Transverse colon (tissue), 3 donors: ENCODE measurements at regions not wholly inside any gene's neighbourhood (a gene's known extent, or its start where the extent isn't known, plus 50 kb on each side); places are given as distances from the start of the nearest gene placed in this dataset.

ENCODE experiments used
- CTCF ChIP-seq, 5 experiments: fragments of 200-600 bp in 3 of 5; fragments of 450-650 bp in 2 of 5; sonication (generic) in 3 of 5; IDR thresholded peaks; 1 replicate in 2 of 5; 2 replicates in 3 of 5; pipeline ENCODE4 v1.5.1; 2016 to 2017; ENCODE audit warnings: antibody characterized with exemption in 5 of 5, inconsistent platforms in 3 of 5, mild to moderate bottlenecking in 2 of 5, moderate library complexity in 1 of 5
- EP300 ChIP-seq: sonication (generic); formaldehyde crosslinking; IDR thresholded peaks from one replicate; pipeline ENCODE4 v1.6.1; 2017; ENCODE audit warnings: antibody characterized with exemption, low read depth
- POLR2A ChIP-seq: fragments of 450-650 bp; IDR thresholded peaks from one replicate; pipeline ENCODE4 v1.6.1; 2016; ENCODE audit warnings: antibody characterized with exemption, mild to moderate bottlenecking, moderate library complexity

DNA sequence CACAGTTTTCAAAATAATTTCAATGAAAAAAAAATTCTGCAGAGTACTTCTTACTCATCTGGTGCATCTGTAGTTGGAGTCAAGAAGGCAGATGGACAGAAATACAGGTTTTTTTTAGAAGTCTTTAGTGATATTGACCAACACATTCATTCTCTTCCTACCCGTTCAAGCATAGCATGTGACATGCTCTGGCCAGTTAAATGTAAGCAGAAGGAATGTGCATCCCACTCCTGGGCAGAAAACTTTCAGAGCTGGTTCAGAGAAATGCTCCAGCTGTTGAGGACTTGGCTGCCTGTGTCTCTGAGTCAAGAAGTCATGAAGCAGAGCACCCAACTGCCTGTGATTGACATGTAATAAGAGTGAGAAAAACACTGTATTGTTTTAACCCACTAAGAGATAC, 665.3 kb upstream of the IGFBP3 start:
- TF ChIP-seq CTCF (IDR thresholded peaks at IDR 0.05) (no peak), POLR2A (no peak), EP300 (no peak)
